WERI-Rb-1 (cell line): ENCODE measurements at regions not wholly inside any gene's neighbourhood (a gene's known extent, or its start where the extent isn't known, plus 50 kb on each side); places are given as distances from the start of the nearest gene placed in this dataset.
A peak's percentile ranks its signal among the peaks of the same experiment; 100 is the strongest.

ENCODE experiments used
- DNase-seq: peaks from one replicate; pipeline ENCODE4 v3.0.0-alpha.2; 2020
- H3K27ac ChIP-seq: fragments of 250-450 bp; sonication (Bioruptor Pico); 2 replicates; pipeline ENCODE4 v1.5.1; 2020; ENCODE audit warnings: mild to moderate bottlenecking, moderate library complexity
- H3K27me3 ChIP-seq: fragments of 250-450 bp; sonication (Bioruptor Pico); 2 replicates; pipeline ENCODE4 v1.5.1; 2021; ENCODE audit warnings: mild to moderate bottlenecking, low read depth, moderate library complexity; ENCODE audit not compliant: insufficient read depth, severe bottlenecking
- H3K36me3 ChIP-seq: fragments of 250-450 bp; sonication (Bioruptor Pico); 2 replicates; pipeline ENCODE4 v1.5.1; 2020; ENCODE audit warnings: mild to moderate bottlenecking, moderate library complexity
- H3K4me3 ChIP-seq: 2 replicates; pipeline ENCODE4 v1.5.1; 2011; ENCODE audit warnings: low read depth, mild to moderate bottlenecking, control low read depth, low read length
- H3K9me3 ChIP-seq: fragments of 250-450 bp; sonication (Bioruptor Pico); 2 replicates; pipeline ENCODE4 v1.5.1; 2021; ENCODE audit warnings: mild to moderate bottlenecking, moderate library complexity; ENCODE audit not compliant: severe bottlenecking
- TF ChIP-seq, protein P1 (sequence below): IDR thresholded peaks from 2 replicates; pipeline ENCODE4 v1.5.1; 2011; ENCODE audit warnings: low read depth, mild to moderate bottlenecking, control low read depth, inconsistent platforms, low read length

DNA sequence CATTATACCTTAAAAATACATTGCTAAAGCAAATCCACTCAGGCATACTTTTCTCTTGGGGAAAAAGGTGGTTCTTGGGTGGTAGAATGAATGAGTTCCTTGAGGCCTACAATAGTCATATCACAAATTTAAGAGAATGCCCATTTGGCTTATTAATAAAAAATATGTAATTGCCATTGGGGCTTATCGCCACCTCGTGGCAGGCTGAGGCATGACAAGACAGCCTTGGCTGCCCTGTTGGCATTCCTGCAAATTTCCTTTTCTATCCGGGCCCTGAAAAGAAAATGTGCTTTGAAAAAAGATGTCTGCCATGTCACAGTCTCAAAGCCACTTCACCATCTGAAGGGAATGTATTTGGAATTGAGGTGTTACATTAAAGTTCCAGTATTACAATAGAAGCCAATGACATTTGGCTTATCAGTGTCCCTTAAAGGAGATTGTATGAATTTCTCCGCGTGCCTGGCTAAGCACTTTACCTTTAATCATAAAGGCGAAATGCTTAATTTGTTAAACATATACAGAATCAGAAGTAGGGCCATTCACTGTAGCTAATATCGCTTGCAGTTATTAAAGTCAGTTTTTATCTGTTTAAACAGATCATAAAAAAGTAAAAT is 188.3 kb upstream of the ZFP64 start:
- Histone ChIP-seq H3K27ac (no peak overlapping the region), H3K4me3 (no peak overlapping the region), H3K27me3 (peaks cover 39% of the 10 kb centered on the region), H3K9me3 (no peaks in the 10 kb centered on the region), H3K36me3 (no peaks in the 10 kb centered on the region)
- peak; percentile 13 for DNase-seq
- TF ChIP-seq, protein P1, sequence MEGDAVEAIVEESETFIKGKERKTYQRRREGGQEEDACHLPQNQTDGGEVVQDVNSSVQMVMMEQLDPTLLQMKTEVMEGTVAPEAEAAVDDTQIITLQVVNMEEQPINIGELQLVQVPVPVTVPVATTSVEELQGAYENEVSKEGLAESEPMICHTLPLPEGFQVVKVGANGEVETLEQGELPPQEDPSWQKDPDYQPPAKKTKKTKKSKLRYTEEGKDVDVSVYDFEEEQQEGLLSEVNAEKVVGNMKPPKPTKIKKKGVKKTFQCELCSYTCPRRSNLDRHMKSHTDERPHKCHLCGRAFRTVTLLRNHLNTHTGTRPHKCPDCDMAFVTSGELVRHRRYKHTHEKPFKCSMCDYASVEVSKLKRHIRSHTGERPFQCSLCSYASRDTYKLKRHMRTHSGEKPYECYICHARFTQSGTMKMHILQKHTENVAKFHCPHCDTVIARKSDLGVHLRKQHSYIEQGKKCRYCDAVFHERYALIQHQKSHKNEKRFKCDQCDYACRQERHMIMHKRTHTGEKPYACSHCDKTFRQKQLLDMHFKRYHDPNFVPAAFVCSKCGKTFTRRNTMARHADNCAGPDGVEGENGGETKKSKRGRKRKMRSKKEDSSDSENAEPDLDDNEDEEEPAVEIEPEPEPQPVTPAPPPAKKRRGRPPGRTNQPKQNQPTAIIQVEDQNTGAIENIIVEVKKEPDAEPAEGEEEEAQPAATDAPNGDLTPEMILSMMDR, result peak; percentile 77

DNA sequence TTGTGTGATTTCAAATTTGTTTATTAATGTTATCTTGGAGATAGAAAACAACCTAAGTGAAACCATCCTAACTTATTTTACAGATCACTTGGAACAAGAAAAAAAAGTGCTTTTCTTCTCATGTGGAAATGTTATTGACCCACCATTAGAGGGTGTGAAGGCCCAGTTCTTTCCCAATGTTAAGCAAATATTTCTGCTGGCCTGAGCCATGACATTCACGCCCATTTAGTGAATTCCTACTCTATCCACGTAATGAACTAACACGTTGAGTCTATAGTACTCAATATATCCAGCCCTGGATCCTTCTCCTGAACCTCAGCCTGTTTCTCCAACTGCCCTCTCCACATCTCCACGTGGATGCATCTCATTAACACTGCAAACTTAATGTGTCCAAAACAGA is 180.6 kb upstream of the ZFP64 start:
- TF ChIP-seq, protein P1, result no peak
- Histone ChIP-seq H3K36me3 (no peaks in the 10 kb centered on the region), H3K9me3 (no peaks in the 10 kb centered on the region)

DNA sequence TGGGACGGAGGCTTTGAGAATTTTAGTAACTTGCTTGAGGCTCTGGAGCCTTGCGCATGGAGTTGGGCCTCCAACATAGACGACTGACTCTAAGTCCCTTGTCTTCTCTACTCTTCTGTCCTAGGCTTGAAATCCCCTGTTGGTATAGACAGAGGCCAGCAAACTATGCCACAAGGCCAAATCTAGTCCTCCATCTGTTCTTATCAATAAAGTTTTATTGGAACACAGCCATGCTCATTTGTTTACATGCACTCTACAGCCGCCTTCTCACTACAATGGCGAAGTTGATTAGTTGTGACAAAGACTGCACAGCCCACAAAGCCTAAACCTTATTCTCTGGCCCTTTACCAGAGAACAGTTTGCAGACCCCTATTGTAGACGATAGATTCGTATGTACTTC is 174.1 kb upstream of the ZFP64 start:
- Histone ChIP-seq H3K36me3 (no peaks in the 10 kb centered on the region), H3K4me3 (no peak overlapping the region), H3K9me3 (no peaks in the 10 kb centered on the region), H3K27ac (no peak overlapping the region), H3K27me3 (peaks cover 47% of the 10 kb centered on the region)
- DNase-seq, result no peak
- TF ChIP-seq, protein P1, result no peak

More for the DNA sequence above, 180.6 kb upstream of the ZFP64 start:
- Histone ChIP-seq H3K27ac (no peak overlapping the region), H3K4me3 (no peak overlapping the region), H3K27me3 (peaks cover 56% of the 10 kb centered on the region)
- DNase-seq, result no peak

DNA sequence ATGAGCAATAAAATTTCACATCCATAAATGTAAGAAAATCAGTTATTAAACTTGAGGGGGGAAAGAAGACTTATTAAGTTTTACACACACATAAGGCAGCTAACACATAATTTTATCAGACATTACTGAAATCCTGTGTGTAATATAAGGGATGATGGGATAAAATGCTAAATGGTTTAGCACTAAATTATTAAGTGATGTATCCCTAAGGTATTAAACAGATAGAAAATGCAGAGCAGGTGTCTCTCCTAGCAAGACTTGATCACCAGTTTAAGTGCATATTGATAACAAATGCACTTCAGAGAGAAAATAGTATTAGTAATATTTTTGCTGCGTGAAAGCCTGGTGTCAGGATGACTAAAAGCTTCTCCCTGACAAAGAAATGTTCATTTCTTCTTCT is 172.8 kb upstream of the ZFP64 start:
- H3K27ac ChIP-seq, result no peak overlapping the region
- no peak for DNase-seq
- H3K36me3 ChIP-seq, result no peaks in the 10 kb centered on the region
- H3K27me3 ChIP-seq, result peaks cover 46% of the 10 kb centered on the region
- no peak overlapping the region for H3K4me3 ChIP-seq
- TF ChIP-seq, protein P1, result no peak
- no peaks in the 10 kb centered on the region for H3K9me3 ChIP-seq

DNA sequence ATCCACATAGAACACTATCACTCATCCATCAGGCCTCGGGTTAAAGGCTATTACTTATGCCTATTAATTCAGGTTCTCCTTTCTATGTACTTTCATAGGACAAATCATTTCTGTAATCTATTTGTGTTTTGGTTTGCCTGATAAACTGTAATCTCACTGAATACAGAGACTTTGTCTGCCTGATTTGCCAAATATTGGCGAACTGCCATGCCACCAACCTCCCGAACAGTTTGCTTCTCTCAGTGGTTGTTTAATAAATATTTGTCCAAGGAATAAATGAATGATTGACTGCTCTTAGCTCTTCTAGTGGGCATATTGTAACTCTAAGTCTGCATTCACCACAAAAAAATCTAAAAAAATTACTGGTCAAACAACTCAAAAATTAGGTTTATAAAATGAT is 170.1 kb upstream of the ZFP64 start:
- peaks cover 38% of the 10 kb centered on the region for H3K27me3 ChIP-seq
- no peak overlapping the region for H3K27ac ChIP-seq
- no peak overlapping the region for H3K4me3 ChIP-seq
- TF ChIP-seq, protein P1, result no peak
- DNase-seq, result no peak
- H3K36me3 ChIP-seq, result no peaks in the 10 kb centered on the region
- no peaks in the 10 kb centered on the region for H3K9me3 ChIP-seq

DNA sequence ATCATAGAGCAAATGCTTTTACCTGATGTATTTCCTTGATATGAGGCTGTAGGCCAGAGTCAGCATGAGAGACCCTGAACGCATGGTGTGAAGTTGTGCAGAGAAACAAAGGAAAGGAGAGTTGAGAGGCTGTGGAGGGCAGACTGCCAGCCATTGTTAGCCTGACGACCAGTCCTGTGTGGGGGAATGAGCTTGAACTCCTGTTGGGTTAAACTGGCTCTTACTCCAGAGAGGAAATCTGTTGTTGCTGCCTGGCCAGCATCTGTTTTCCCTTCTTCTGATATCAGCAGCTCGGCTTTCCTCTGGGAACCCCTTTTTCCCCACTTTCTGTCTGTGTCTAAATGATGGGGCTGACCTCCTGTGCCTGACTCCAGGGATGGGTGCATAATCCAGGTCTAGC is 158.2 kb upstream of the ZFP64 start:
- DNase-seq, result no peak
- no peaks in the 10 kb centered on the region for H3K36me3 ChIP-seq
- no peak overlapping the region for H3K27ac ChIP-seq
- TF ChIP-seq, protein P1, result no peak
- no peaks in the 10 kb centered on the region for H3K9me3 ChIP-seq
- H3K4me3 ChIP-seq, result no peak overlapping the region
- H3K27me3 ChIP-seq, result peaks cover 48% of the 10 kb centered on the region
